ENCODE measurements at regions not wholly inside any gene's neighbourhood (a gene's known extent, or its start where the extent isn't known, plus 50 kb on each side); places are given as distances from the start of the nearest gene placed in this dataset.

DNA sequence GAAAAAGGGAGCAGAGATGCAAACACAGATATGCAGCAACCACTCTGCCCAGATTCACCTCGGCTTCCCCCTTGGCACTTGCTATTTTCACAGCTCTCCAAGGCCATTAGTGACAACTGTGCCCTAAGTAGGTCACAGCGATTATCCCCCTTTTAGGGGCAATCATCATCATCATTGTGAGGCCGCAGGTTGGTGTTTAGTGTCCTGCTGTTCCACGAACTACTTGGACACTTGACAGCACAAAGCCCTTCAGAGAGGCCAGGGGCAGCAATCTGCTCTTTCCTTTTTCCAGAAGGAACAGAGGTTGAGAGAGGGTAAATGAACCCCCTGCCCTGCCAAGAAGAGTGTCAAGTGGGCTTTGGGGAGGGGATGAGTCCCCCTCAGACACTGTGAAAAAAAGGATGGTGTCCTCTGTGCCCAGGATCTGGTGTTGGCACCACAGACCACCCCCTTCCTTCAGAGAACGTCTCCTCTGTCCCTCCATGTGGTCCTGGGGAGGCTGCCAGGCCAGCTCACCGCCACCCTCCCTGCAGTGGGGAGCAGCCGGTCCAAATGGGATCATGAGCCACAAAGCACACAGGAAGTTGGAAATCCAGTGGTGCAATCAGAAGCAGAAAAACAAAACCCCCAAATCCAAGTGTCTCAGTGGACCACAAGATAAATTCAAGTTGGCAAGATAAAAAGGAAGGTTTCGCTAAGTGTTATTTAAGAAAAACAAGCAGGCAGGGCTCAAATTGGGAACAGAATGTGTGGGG, 78.4 kb upstream of the MED9 start:
- DNase-seq, result no peak

DNA sequence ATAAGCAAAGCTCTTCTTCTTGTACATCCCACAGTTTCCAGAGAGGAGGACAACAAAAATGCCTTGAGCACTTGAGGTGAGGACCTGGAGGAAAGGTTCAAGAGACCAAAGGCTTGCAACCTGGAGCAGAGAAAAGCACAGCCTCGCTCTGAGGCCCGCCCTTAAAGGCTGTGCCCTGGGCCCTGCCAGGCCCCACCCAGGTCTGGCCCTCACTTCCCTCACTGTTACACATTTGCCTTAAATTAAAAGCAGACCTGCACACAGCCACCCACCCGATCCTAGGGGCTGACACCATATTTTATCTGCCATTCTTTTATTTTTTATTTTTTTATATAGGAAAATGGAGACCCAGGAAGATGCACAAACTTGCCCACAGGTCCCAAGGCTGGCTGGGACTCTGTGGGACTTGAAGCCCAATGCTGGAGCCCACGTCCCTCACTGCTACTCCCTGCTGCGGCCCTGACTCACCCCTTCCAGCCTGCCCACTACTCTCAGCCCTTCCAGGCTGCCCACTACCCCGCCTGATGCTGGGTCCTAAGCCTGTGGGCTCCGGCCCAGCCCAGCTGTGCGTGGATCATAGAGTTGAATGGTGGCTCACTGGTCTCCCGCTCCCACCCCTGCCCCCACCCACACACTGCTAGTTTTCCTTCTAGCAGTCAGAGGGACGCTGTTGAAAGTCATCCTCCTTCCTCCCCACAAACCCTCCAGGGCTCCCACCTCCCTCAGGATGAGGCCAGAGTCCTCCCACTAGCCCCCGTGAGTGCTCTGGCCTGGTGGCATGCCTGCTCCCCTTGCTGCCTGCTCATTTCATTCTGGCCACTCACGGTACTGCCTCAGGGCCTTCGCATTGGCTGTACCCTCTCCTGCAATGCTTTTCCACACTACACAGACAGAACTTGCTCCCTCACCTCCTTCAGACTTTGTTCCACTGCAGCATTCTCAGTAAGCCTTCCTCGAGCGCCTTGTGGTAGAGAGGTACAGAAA, 77.6 kb upstream of the MED9 start:
- DNase-seq, result no peak

DNA sequence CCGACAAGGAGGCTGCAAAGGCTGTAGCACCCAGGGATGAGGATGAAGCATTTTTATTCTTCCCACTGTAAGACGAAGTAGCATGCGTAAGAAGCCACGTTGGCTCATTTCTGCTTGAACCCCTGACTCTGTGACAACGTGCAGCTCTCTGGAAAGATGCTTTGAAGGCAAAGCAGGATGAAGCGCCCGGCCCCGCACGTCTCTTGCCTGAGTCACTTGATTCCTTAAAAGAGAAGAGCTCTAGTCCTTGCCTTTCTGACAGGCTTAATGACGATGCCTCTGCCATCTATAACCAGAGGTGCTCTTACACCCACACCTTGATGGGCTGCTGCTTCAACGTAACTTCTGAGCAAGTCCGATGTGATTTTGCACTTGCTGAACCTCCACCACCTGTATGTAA, 76.7 kb upstream of the MED9 start:
- DNase-seq, result no peak

DNA sequence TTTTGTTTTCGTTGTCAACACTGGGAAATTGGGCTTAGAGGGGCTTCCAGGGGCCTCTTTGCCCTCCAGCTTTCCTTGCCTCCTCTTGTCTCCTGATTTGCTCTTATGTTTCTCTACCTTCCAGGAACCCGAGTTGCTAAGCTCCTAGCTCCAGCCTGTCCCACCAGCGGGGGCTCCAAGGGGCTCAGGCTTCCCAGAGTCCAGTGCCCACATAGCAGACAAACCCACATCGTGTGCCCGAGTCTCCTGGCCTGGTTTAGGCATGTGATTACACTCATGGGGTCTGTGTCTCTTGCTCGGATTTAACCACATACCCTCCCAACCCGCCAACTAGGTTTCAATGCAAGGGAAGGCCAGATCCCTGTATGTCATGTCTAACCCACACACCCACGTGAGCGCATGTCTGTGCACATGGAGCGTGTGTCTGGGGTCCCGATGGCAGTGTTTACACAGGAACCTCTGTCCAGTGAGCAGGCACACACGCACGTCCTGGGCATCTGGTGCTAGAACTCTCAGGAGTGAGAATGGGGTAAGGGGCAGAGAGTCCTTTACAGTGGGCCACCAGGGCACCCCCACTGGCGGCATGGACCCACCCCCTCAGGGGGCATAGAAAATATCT, 76.1 kb upstream of the MED9 start:
- no peak for DNase-seq

DNA sequence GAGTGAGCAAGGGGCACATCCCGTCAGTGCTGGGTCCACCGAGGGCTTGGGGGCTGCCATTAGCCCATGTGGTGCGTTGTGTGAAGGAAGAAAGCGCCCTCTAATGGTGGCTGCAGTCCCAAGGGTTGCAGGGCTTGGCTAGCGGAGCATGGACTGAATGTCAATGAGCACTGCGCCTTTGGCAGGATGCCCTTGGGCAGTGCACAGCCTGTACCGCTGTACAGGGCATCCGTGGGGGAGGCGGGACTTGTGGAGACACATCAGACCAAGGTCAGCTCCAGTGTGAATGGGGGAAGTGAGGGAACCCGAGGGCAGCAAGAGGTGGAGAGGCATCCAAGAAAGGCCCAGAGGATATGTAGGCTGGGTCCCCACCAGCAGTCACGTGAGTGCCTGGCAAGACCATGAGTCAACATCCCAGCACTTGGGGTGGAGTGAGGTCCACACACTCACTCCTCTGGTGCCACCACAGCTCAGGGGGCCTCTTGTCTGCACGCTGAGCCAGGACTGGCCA, 75.5 kb upstream of the MED9 start:
- DNase-seq, result no peak

DNA sequence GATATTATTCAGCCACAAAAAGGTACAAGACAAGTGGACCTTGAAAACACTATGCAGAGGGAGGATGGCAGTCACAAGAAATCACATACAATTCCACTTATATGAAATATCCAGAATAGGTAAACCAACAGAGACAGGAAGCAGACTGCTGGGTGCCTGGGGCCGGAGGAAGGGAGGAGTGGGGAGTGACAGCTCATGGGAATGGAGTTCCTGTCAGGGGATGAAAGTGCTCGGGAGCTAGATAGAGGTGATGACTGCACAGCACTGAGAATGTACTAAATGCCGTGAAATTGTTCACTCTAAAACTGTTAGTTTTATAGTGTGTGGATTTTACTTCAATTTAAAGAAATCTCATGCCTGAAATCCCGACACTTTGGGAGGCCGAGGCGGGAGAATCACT, 74.2 kb upstream of the MED9 start:
- no peak for DNase-seq

DNA sequence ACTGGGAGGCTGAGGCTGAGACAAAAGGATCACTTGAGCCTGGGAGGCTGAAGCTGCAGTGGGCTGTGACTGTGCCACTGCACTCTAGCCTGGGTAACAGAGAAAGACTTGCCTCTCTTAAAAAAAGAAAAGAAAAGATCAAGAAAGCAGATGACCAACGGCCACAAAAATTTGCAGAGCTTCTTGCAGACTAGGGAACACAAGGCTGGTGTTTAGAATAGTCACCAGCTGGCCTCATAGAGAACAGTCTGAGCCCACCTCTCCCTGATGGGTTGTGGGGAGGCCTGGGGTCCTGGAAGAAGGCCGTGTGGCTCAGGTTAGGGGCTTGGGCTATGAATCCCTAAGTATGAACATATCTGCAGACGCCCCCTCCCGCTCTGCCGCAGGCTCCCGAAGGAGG, 73.7 kb upstream of the MED9 start:
- DNase-seq, result no peak

DNA sequence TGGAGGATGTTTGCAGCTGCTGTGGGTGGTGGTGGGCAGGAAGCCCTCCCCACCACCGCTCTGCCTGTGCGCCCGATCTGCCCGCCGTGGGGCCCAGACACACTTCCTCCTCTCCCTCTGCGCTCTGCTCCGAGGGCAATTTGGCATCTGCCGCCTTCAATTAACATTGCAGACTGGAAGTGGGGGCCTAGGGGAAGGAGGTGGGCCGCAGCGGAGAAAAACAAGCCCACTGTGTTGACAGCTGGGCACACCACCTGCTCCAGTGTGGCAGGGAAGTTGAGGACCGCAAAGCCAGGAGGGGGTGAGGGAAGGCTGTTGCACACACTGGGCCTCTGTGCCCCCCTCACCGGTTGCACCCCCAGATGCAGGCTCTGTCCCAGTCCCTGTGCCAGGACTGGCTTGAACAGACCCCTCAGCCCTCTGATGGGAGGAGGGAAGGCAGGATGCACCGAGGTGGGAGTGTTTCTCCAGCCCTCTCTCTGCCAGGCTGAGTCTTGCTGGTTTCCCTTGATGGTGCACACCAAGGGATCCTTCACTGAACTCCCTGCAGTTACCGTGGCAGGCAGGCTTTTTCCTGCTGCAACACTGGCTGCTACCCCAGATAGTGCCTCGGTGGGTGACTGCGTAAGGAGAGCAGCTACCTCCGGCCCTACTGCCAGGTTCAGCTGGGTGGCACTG, 72.8 kb upstream of the MED9 start:
- peak; percentile 44 for DNase-seq

DNA sequence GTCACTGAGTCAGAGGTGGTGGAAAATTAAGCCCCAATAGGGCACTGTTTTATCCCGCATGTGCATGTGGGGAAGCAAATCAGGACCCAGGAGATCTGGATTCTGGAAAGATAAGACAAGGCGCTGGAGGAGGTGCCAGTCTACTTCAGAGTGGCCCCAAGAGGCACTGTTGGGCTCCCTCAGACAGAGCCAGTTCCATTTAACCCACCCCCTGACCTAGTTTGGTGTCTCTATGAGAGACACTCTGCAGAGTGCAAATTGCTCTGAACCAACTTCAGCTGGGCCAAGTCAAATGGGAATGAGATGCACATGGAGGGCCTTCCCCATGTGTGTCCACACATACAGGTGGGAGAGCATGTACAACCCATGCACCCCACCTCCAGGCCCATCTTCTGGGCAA, 71.1 kb upstream of the MED9 start:
- no peak for DNase-seq

DNA sequence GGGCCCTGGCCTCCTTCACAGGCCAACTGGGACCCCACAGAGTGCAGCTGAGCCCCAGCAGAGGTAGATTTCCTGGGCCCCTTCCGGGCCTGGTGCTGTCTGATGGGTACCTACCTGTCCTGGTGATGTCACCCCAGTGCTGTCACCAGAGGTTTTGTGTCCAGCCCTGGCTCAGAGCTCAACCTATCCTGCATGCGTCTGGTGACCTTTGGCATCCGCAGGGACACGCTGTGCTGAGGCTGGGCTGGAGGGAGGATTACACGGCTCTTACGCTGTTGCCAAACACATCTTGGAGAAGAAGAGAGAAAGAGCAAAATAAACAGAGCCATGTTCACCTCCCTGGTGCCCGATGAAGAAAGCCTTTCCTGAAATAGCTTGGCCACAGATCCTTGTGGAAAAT, 70.6 kb upstream of the MED9 start:
- no peak for DNase-seq

DNA sequence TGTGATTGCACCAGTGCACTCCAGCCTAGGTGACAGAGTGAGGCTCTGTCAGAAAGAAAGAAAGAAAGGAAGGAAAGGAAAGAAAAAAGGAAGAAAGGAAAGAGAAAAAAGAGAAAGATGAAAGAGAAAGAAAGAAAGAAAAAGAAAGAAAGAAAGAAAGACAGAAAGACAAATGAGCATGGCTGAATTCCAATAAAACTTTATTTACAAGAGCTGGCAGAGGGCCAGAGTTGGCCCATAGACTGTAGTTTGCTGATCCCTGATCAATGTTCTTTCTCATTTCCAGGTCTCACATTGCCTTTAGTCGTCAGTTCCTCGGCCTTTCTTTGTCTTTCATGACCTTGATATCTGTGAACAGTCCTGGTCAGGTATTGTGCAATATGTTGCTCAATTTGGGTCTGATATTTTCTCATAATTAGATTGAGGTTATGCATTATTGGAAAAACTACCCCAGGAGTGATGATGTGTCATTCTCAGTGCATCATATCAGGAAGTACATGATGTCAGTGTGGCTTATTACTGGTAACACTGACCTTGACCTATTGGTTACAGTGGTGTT, 68.5 kb upstream of the MED9 start:
- no peak for DNase-seq

DNA sequence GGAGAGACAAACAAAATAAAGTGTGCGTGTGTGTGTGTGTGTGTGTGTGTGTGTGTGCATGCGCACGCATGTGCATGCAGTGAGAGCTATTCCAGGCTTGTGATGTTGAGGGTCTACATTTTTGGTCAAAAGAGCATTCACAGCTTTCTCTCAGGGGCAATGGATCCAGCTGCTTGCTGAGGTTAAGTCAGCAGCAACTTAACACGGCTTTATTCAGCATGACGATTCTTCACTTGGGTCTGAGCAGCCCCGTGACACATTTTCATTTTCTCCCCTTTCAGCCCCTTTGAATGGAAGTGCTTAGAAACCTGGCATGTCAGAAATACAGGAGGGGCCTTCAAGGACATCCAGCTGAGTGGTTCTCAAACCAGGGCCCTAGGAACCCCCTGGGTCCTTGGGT, 66.4 kb upstream of the MED9 start:
- no peak for DNase-seq

DNA sequence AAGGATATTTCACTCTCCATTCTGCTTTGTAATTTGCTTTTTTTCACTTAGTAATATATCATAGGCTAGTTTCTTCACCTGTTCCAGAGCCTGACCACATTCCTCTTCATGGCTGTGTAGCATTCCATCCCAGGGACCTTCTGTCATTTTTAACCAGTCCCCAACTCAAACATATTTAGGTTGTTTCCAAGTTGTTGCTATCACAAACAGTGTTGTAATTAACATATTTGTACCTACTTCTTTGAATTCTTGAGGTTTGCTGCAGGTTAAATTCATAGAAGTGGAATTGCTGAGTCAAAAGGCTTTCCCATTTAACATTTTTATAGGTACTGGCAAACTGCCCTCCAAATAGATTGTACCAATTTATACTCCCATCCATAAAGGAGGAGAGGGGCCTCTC, 65.1 kb upstream of the MED9 start:
- DNase-seq, result no peak

DNA sequence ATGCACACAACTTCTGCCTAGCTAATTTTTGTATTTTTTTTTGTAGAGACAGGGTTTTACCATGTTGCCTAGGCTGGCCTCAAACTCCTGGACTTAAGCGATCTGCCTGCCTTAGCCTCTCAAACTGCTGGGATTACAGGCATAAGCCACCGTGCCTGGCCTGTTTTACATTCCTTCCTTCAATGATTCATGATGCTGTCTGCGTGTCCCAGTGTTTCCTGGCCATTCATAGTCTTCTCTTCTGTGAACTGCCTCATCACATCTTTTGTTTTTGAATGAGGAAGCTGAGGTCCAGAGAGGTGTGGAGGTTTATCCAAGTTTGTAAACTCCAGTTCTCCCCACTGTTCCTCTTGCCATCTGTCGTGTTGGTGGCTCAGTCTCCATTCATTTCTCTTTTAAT, 64.5 kb upstream of the MED9 start:
- no peak for DNase-seq

DNA sequence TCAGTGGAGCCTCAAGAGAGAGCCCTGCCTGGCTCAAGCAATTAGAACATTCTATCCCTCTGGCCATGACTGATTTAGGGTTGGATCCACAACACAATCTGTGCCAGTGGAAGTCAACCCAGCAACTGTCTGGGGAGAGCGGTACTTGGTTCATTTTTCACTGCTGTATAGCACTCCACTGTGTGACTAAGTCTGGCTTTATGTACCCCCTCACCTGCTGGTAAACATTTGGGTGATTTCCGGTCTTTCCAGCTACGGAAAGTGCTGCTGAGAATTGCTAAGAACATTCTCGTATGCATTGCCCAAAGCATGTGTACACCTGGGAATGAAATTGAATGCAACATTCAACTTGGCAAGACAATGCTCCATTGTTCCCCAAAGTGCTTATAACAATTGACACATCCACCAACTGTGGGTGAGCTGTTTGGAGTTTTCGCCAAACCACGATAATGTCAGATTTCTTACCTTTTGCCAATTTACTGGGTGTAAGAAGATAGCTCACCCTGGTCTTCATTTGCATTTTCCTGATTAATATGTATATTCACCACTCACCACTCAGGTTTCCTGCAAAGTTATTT, 63.5 kb upstream of the MED9 start:
- no peak for DNase-seq

DNA sequence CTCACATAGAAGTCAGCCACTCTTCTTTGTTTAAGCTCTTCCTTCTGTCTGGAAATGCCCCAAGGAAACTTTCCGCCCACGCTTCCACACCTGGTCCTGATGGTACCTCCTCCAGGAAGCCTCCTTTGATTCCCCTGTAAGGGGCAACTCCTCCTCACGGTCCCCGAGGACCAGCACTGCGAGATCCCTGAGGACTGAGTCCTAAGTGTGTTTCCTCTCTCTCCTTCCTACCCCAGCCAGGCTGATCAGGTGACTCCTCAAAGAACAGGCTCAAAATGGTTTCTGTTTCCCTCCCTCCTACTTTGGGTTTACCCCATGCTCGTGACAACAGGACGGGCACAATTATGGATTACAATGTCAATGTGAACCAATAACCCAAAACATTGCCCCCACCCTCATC, 63.0 kb upstream of the MED9 start:
- DNase-seq, result no peak

DNA sequence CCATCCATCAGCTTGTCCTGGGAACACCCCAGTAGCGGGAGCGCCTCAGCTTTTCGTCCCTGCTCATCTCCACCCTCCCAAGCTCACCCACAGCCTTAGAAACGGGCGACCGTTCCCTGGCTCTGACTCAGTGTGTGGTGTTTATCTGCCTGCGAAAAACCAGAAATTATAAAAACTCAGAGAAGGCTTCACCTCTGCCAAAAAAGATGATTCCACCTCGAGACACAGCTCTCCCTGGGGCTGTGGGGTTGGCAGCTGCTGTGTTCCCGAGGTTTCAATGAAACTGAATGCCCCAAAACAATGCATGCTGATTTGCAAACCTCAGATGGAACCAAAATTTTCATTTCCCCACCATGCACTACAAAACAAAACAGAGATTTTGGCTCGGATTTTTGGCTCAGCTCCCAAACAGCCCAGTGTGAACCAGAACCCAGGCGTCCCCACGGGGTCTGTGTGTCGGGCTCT, 62.4 kb upstream of the MED9 start:
- DNase-seq, result no peak

DNA sequence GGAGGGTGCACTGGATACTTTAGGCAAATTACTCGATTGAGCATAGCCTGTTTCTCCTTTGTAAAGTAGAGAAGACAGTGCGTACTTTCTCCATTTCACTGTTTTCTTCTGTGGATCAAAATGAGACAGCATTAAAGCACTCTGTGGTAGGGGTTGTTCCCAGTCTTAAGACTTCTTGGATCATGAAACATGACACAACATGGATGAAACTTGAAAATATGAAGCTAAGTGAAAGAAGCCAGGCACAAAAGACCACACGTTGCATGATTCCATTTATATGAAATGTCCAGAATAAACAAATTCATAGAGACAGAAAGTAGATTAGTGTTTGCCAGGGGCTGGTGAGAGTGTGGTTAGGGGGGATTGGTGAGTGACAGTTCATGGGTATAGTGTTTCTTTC, 61.8 kb upstream of the MED9 start:
- no peak for DNase-seq

DNA sequence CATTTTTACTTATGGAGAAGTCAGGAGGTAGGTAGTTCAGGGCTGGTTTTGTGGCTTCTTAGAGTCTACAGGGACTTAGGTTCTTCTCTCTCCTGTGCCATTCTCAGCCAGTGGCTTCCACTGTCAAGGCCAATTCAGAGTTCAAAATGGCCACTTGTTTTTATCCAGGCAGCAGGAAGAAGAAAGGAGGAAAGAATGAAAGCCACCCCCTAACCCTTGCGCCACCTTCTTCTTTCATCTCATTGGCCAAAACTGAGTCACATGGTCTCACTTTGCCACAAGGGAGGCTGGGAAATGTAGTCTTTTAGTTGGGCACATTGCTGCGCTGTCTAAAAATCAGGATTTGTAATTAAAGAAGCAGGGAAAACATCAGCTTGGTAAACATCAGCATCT, 60.8 kb upstream of the MED9 start:
- no peak for DNase-seq

DNA sequence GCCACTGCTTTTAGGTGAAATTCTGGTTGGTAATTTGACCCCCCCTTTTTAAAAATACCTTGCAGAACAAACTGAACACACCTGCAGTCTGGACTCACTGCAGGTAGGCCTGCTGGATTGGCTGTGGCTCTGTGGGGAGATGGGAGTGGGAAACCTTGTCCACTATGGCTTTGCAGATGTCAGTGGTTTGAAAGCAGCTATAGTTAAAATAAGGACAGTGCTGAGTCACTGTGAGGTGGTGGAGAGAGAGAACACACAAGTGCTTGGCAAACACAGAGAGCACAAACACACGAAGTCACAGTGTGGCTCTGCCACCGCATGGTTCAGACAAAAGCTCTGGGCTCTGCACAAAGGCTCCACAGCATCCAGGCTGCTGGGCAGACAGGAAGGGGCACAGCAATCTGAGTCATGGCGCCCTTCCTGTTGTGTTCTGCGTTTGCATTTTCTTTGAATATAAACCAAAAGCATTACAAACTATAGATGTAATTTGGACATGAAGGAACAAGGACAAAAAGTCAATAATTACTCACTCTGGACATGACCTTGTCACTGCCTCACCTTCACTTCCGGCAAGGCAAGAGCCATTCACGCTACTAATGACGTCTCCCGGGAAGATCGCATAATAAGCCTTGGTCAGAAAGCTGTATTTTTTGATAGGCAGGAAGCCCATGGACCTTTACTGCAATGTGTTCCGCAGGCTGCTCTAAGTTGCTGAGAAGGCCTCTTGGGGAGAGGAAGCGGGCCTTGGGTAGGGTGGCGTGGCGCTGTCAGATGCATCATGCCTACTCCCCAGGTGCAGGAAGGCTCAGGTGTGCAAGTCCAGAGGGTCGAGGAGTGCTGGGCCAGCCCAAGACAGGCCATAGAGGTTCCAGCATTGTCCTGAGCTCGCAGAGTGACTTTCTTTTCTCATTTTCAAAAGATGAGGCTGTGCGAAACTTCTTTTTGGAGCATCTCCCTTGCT, 60.1 kb upstream of the MED9 start:
- DNase-seq, result peak; percentile 5

DNA sequence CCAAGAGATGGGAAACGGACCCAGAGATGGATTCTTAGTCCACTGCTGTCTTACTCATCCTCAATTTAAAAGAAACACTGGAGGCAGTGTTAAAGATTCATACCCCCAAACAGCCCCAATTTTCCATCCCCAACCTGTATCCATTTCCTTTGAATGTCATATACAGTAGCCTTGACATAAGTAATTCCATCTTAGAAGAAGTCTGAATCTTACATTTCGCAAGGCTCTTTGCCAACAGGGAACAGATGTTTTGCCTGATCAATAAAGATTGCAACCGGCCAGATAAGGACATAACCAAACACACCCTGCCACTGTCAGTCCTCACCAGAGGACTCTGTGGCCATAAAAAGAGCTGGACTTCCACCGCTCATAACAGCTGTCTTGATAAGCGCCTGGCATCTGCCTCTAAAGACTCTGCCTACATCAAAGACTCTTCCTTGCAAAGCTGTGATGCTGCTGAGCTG, 59.0 kb upstream of the MED9 start:
- no peak for DNase-seq

Measured in activated naive CD4-positive, alpha-beta T cell treated with Interleukin-2 at 50 U/mL for 16 hours (primary cell).